ENCODE measurements at regions not wholly inside any gene's neighbourhood (a gene's known extent, or its start where the extent isn't known, plus 50 kb on each side); places are given as distances from the start of the nearest gene placed in this dataset.
"Not testable (repeated sequence)": the region's sequence is repeated elsewhere in the genome, so short reads cannot be mapped to it uniquely, and the experiment has no call there.

- DNase-seq, result no peak
Observed at GRCh38 chr5:6105320-6105719, 273.0 kb downstream of the MED10 start.

GRCh38 chr5:6096101-6096500 lies 282.2 kb downstream of the MED10 start:
- DNase-seq, result peak; percentile 16

GRCh38 chr5:6094180-6094579 lies 284.2 kb downstream of the MED10 start:
- DNase-seq, result not testable (repeated sequence)

DNA sequence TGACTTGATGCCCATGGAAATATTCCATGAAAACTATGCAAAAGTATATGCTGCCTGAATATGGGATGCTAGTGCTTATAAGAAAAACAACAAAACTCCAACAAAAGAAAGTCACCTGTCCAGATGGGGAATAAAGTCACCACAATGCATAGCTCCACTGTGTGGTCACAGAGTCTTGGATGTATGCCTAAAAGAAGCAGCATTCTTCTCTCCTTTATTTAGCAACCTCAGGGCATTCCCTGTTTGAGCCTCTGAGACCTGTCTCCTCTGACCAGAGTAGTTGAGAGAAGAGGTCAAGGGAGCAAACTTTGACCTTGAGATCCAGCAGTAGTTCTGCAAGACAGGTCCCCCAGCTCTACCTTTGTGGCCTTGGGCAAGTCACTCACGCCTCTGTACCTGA lies 287.5 kb downstream of the MED10 start:
- no peak for DNase-seq

DNA sequence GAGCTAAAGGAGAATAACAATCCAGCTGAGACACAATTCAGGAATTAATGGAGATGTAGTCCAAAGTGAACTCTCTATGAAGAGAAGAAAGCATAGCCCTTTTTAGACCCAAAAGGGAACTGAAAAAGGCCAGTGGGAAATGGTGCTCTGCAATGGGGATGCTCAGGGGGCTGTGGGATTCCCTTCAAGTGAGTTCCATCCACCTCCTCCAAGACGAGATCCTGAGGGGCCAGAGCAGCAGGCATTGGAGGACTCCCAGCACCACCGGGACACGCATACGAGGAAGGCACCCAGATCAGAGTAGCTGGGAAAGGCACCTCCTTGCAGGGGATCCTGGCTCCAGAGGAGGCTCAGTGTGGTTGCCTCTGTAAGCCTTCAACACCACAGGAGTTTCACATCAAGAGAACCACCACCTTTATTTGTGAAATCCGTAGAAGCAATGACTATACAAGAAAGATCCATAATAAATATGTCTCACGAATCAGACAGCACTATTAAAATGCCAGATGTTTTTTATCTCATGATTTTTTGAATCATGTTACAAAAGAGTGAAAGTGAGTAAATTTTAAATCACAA lies 288.2 kb downstream of the MED10 start:
- DNase-seq, result no peak

GRCh38 chr5:6088706-6089105 lies 289.6 kb downstream of the MED10 start:
- DNase-seq, result no peak

DNA sequence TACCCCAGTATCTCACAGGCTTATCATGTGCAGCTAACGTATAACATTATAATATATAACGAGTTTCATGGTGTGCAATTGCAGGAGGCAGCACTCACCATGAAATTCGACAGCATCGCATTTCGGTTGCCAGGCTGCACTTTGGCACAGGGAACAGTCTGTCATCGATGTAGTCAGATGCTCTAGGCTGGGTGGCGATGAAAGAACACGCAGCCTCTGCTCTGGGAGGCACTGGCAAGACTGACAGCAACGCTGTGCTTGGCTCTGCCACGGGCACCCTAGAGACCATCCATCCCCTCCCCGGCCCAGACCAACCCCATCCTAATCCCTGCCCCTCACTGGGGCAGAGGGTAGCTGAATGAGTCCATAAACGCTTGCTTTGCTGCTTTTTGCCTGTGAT lies 290.8 kb downstream of the MED10 start:
- DNase-seq, result no peak

GRCh38 chr5:6086871-6087270 lies 291.5 kb downstream of the MED10 start:
- DNase-seq, result no peak

GRCh38 chr5:6085341-6085860 lies 292.9 kb downstream of the MED10 start:
- no peak for DNase-seq

GRCh38 chr5:6084836-6085235 lies 293.5 kb downstream of the MED10 start:
- no peak for DNase-seq

DNA sequence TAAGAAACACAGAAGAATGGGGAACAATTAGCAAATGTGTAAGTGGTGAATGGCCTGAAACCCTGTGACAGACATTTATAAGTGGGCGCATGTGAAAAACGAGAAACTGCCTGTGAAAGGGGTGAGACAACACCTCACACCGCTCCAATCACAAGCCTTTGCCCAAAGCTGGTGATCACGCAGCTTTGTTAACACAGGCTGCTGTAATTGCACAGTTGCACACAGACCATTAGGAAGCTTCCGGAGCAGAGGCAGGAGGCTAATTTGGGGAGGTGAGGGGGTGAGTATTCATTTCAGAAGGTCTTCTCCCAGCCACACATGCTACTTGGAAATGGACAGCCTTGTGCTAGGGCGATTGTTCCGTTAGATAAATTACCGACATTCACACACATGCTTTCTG lies 294.0 kb downstream of the MED10 start:
- DNase-seq, result no peak

DNA sequence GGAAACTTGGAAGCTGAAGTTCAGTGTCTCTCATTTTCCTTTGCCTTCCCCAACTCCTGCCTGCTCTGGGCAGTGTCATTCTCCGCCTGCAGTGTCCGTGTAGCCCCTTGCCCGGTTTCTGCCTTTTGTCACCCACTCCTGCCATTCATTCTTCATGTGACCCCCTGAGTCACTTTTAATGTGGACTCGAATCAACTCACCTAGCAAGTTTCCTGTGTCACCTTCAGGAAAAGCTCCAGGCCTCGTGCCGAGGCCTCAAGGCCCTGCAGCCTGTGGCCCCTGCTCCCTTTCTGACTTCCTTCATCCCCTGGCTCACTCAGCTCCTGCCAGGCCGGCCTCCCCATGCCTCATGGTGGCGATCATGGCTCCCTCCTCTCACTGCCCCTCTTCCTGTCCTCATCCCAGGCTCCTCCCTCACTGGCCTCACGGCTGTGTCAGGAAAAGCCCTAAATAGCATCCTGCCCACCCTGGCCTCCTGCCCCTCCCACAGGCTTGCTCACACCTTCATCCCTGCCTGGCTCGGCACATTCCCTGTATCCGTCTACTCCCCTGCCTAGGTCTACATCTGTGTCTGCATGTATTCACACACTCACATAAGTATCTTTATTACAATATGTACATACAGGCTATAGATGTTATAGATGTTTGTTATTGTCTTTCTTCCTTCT lies 294.9 kb downstream of the MED10 start:
- DNase-seq, result no peak

DNA sequence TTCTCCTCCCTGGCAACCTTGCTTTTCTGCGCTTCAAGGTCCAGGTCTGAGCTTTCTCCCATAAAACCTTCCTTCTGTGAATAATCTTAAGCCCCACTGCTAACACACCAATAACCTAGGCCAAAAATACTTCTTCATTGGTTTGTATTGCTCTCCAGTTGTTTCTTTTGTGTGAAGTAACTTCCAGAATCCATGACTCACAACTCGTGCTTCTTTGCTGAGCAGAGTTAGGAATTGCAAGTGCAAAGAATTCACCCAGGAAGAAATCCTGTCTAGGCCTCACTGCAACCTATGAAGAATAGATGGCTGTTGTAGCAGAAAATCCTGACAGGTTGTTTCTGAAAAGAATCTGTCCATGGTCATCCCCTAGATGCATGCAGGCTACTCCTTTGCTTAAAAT lies 295.7 kb downstream of the MED10 start:
- no peak for DNase-seq

DNA sequence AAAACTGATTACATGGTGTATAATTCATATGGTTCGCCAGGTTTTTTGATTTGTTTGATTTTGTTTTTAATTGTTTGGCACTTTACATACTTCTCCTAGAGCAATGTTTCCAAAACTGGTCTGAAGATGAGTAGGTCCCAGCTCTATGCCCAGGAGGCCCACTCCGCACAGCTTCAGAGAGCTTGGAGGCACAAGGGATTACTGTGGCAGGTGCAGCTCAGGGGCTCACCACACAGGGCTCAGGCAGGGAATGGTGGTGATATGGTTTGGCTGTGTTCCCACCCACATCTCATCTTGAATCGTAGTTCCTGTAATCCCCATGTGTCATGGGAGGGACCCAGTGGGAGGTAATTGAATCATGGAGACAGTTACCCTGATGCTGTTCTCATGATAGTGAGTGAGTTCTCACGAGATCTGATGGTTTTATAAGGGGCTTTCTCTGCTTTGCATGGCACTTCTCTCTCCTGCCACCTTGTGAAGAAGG lies 296.6 kb downstream of the MED10 start:
- DNase-seq, result peak; percentile 35

- no peak for DNase-seq
Observed at GRCh38 chr5:6080930-6081726, 297.2 kb downstream of the MED10 start.

GRCh38 chr5:6080436-6080835 lies 297.9 kb downstream of the MED10 start:
- no peak for DNase-seq

GRCh38 chr5:6078881-6079280 lies 299.5 kb downstream of the MED10 start:
- no peak for DNase-seq

GRCh38 chr5:6076341-6077239 lies 301.8 kb downstream of the MED10 start:
- DNase-seq, result no peak

DNA sequence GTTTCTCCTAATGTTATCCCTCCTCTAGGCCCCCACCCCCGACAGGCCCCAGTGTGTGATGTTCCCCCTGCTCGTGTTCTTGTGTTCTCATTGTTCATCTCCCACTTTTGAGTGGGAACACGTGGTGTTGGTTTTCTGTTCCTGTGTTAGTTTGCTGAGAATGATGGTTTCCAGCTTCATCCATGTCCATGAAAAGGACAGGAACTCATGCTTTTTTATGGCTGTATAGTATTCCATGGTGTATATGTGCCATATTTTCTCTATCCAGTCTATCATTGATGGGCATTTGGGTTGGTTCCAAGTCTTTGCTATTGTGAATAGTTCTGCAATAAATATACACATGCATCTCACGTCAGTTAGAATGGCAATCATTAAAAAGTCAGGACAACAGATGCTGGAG lies 305.9 kb downstream of the MED10 start:
- DNase-seq, result not testable (repeated sequence)

DNA sequence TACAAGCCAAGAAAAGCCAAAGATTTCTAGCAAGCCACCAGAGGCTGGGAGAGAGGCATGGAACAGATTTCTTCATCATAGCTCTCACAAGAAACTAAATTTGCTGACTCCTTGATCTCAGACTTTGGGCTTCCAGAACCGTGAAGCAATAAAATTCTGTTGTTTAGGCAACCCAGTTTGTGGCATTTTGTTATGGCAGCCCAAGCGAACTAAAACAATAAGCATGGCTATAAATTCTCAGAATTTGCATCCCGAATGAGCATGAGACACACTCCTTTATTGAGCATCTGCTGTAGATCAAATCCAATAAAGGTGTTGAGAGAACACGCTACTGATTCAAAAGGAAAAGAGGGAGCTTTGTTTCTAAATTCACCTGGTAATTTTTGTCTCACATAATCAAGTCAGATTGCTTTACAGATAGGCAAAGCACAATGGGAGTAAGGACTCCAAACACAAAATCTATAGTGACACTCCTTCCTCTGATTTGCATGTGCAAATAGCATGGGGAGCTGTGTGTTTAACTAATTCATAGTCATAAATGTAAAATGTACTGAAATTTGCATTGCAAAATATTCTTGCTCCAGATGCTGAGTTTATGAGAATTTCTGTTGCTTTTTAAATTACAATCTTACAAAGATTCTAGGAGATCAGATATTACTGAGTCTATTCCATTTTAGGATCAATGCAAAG lies 308.7 kb downstream of the MED10 start:
- DNase-seq, result no peak

GRCh38 chr5:6066016-6066415 lies 312.3 kb downstream of the MED10 start:
- no peak for DNase-seq

DNA sequence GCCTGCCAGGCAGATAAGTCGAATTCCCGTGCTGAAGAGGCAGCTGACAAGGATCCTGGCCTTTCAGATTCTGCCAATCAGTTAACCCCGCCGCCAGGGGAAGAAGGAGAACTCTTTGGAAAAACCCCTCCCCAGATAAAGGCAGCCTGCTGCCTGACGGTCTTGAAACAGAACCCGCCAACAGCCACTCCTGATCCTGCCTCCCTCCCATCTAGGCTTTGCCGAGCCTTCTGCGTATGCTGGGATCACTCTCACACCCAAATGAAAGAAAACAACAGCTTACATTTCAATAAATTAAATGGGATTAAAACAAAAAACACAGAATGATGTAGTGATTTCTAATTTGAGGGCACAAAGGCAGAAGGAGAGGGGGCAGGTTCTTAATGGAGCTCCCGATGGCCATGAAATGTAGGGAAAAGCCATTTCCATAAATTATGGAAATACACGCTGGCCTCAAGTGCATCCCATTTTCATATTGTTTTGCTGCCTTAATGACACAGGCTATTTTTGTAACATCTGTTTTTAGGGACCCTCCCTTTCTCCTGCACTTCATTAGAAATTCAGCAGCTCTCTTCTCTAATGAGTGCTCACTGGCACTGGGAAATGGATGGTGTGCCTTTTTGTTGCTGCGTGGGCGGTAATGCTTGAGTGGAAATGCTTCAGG lies 319.1 kb downstream of the MED10 start:
- no peak for DNase-seq
